WTC11 (cell line): ENCODE measurements at regions not wholly inside any gene's neighbourhood (a gene's known extent, or its start where the extent isn't known, plus 50 kb on each side); places are given as distances from the start of the nearest gene placed in this dataset. TPM values are rescaled to one million over a fixed set of nuclear protein-coding genes. Genes with fewer than 3 reads are reported as not detected.

ENCODE experiments used
- ATAC-seq: fragments of 200-7000 bp; cut with Tn5 transposase; 2 replicates; pipeline ENCODE4 v1.10.0; 2021; ENCODE audit warnings: mild to moderate bottlenecking, moderate library complexity
- CTCF ChIA-PET: fragments of 300-600 bp; sonication (Branson Sonifier 250); formaldehyde crosslinking; loops from one replicate; lab custom pipeline; 2021; ENCODE audit warnings: antibody characterized with exemption; lab: Charles Lee
- POLR2A ChIA-PET: fragments of 350-600 bp; sonication (Branson Sonifier 250); formaldehyde crosslinking; loops from one replicate; lab custom pipeline; 2021; ENCODE audit warnings: antibody characterized with exemption; lab: Charles Lee
- DNase-seq: peaks from one replicate; pipeline ENCODE4 v3.0.0; 2021; ENCODE audit warnings: low spot score
- H3K27ac Mint-ChIP-seq: 2 replicates; pipeline ENCODE4 v1.8.0; 2021; ENCODE audit warnings: mixed read lengths
- H3K27me3 Mint-ChIP-seq: 2 replicates; pipeline ENCODE4 v1.8.0; 2021; ENCODE audit warnings: low read depth, mild to moderate bottlenecking, moderate library complexity, mixed read lengths
- H3K36me3 Mint-ChIP-seq: 2 replicates; pipeline ENCODE4 v1.8.0; 2021; ENCODE audit warnings: mixed read lengths
- H3K4me1 Mint-ChIP-seq: 2 replicates; pipeline ENCODE4 v1.8.0; 2022; ENCODE audit warnings: mixed read lengths
- H3K4me3 Mint-ChIP-seq: 2 replicates; pipeline ENCODE4 v1.8.0; 2021; ENCODE audit warnings: mild to moderate bottlenecking, moderate library complexity, mixed read lengths
- H3K9me3 Mint-ChIP-seq: 2 replicates; pipeline ENCODE4 v1.8.0; 2021; ENCODE audit warnings: mixed read lengths
- AFF4 ChIP-seq: sonication (generic); formaldehyde crosslinking; IDR thresholded peaks from 2 replicates; pipeline ENCODE4 v1.8.1; 2023; ENCODE audit warnings: mild to moderate bottlenecking, missing genetic modification reagents, borderline replicate concordance
- ARID4B ChIP-seq: sonication (generic); formaldehyde crosslinking; IDR thresholded peaks from 2 replicates; pipeline ENCODE4 v1.8.0; 2023; ENCODE audit warnings: missing genetic modification reagents, mild to moderate bottlenecking, borderline replicate concordance
- CDX4 ChIP-seq: fragments of 250-450 bp; sonication (Bioruptor Pico); IDR thresholded peaks from 2 replicates; pipeline ENCODE4 v1.9.0; 2021; ENCODE audit warnings: moderate library complexity, mild to moderate bottlenecking, inconsistent platforms, borderline replicate concordance
- CTCF ChIP-seq: fragments of 200-600 bp; IDR thresholded peaks from 2 replicates; pipeline ENCODE4 v1.8.0; 2022; ENCODE audit warnings: antibody characterized with exemption
- E2F5 ChIP-seq: sonication (generic); formaldehyde crosslinking; IDR thresholded peaks from 2 replicates; pipeline ENCODE4 v1.8.1; 2022; ENCODE audit warnings: mild to moderate bottlenecking, moderate library complexity, missing genetic modification reagents
- FOXP1 ChIP-seq: sonication (generic); formaldehyde crosslinking; IDR thresholded peaks from 2 replicates; pipeline ENCODE4 v1.8.0; 2022; ENCODE audit warnings: missing genetic modification reagents, mild to moderate bottlenecking, moderate library complexity, borderline replicate concordance
- GABPB1 ChIP-seq: sonication (generic); formaldehyde crosslinking; IDR thresholded peaks from 2 replicates; pipeline ENCODE4 v1.8.1; 2023; ENCODE audit warnings: mild to moderate bottlenecking, missing genetic modification reagents
- GTF2I ChIP-seq: fragments of 250-450 bp; sonication (Bioruptor Pico); conservative IDR thresholded peaks from 2 replicates; pipeline ENCODE4 v1.4.0; 2021; ENCODE audit warnings: mild to moderate bottlenecking
- NR2C2 ChIP-seq: sonication (generic); formaldehyde crosslinking; IDR thresholded peaks from 2 replicates; pipeline ENCODE4 v1.8.0; 2022; ENCODE audit warnings: mild to moderate bottlenecking, missing genetic modification reagents
- RELA ChIP-seq: sonication (generic); formaldehyde crosslinking; IDR thresholded peaks from 2 replicates; pipeline ENCODE4 v1.8.1; 2022; ENCODE audit warnings: missing genetic modification reagents, mild to moderate bottlenecking, borderline replicate concordance
- SOX15 ChIP-seq: fragments of 250-450 bp; sonication (Bioruptor Pico); IDR thresholded peaks from 2 replicates; pipeline ENCODE4 v1.9.0; 2021; ENCODE audit warnings: mild to moderate bottlenecking
- STAT6 ChIP-seq: sonication (generic); formaldehyde crosslinking; conservative IDR thresholded peaks from 2 replicates; pipeline ENCODE4 v1.8.1; 2023; ENCODE audit warnings: mild to moderate bottlenecking, low read depth, missing genetic modification reagents, moderate library complexity
- TCF7 ChIP-seq: sonication (generic); formaldehyde crosslinking; IDR thresholded peaks from 2 replicates; pipeline ENCODE4 v1.8.0; 2022; ENCODE audit warnings: mild to moderate bottlenecking, low read depth, missing genetic modification reagents, moderate library complexity
- TEAD1 ChIP-seq: sonication (generic); formaldehyde crosslinking; IDR thresholded peaks from 2 replicates; pipeline ENCODE4 v1.8.0; 2022; ENCODE audit warnings: mild to moderate bottlenecking, missing genetic modification reagents
- microRNA-seq: library from miRNA; unstranded; fragments of <30 nt; microRNA quantifications from one replicate; pipeline ENCODE4 v1.2.0, GENCODE V29; 2022; ENCODE audit warnings: borderline number of aligned reads

- Mint-ChIP-seq H3K36me3 (peaks cover 3% of the 10 kb centered on the region), H3K4me1 (no peaks in the 10 kb centered on the region), H3K27me3 (no peaks in the 10 kb centered on the region; the same call in 1 of the 2 replicates), H3K27ac (no peak overlapping the region), H3K9me3 (peaks cover 14% of the 10 kb centered on the region), H3K4me3 (no peak overlapping the region)
- no peak for ATAC-seq
- no peak for DNase-seq
- no peak for TF ChIP-seq TCF7 (CRISPR knock-in tag)
- TF ChIP-seq NR2C2 (CRISPR knock-in tag): no peak
- no peak for TF ChIP-seq FOXP1 (CRISPR knock-in tag)
- TF ChIP-seq TEAD1: no peak
- no peak for TF ChIP-seq CTCF
- no peak for TF ChIP-seq ARID4B (CRISPR knock-in tag)
- TF ChIP-seq STAT6 (CRISPR knock-in tag): no peak
- TF ChIP-seq RELA: no peak
- TF ChIP-seq GTF2I (CRISPR knock-in tag): no peak
- no peak for TF ChIP-seq E2F5 (CRISPR knock-in tag)
- TF ChIP-seq AFF4 (CRISPR knock-in tag): no peak
- TF ChIP-seq GABPB1 (CRISPR knock-in tag): no peak
- TF ChIP-seq CDX4 (CRISPR knock-in tag): no peak
- TF ChIP-seq SOX15 (CRISPR knock-in tag): no peak
- ChIA-PET CTCF (interaction anchor here (0.7 kb wide), 1 partner anchor 165 kb away, joined by 3 read pairs; no protein-coding TSS in a partner anchor), POLR2A (interaction anchor here (0.8 kb wide), 1 partner anchor 47 kb away, joined by 3 read pairs; no protein-coding TSS in a partner anchor)
Observed at GRCh38 chr6:155505608-155505989, 50.0 kb upstream of the NOX3 start.

Small RNA genes lying in the stretch of these regions (microRNA-seq; reads per million reads assigned to microRNA genes)
- not detected for gene MIR1202
